Panc1 (cell line): ENCODE measurements at regions not wholly inside any gene's neighbourhood (a gene's known extent, or its start where the extent isn't known, plus 50 kb on each side); places are given as distances from the start of the nearest gene placed in this dataset.

Source experiments
- ATAC-seq: fragments of 200-7000 bp; cut with Tn5 transposase; 2 replicates; pipeline ENCODE4 v1.9.1; 2020; ENCODE audit warnings: mild to moderate bottlenecking, moderate library complexity
- BruUV-seq: library from RNA; stranded (reverse); fragments of 400-500 nt; replicated peaks from 2 replicates; lab custom pipeline; 2021; lab: Mats Ljungman, UMichigan
- CTCF ChIA-PET: fragments of 300-600 bp; sonication (Branson Sonifier 250); formaldehyde crosslinking; loops from one replicate; lab custom pipeline; 2022; ENCODE audit warnings: antibody characterized with exemption; lab: Charles Lee
- POLR2A ChIA-PET: fragments of 300-600 bp; sonication (Branson Sonifier 250); formaldehyde crosslinking; loops from one replicate; lab custom pipeline; 2022; ENCODE audit warnings: antibody characterized with exemption; lab: Charles Lee
- DNase-seq: peaks from one replicate; pipeline ENCODE4 v3.0.0-alpha.2; 2010; ENCODE audit warnings: low read depth, low spot score
- H3K27ac ChIP-seq: 2 replicates; pipeline ENCODE4 v1.5.1; 2011; ENCODE audit warnings: mild to moderate bottlenecking, low read length, inconsistent platforms
- H3K27me3 ChIP-seq: fragments of 200-500 bp; sonication (Bioruptor generic); 2 replicates; pipeline ENCODE4 v1.6.0; 2014; ENCODE audit warnings: low read length, inconsistent platforms; ENCODE audit not compliant: control insufficient read depth, insufficient read depth
- H3K36me3 ChIP-seq: fragments of 200-500 bp; sonication (Bioruptor generic); 2 replicates; pipeline ENCODE4 v1.5.1; 2014; ENCODE audit warnings: inconsistent platforms, mild to moderate bottlenecking, low read length, moderate library complexity; ENCODE audit not compliant: control insufficient read depth, insufficient read depth
- H3K4me1 ChIP-seq: 2 replicates; pipeline ENCODE4 v1.5.1; 2011; ENCODE audit warnings: inconsistent platforms, mild to moderate bottlenecking, low read length, moderate library complexity; ENCODE audit not compliant: control insufficient read depth, insufficient read depth
- H3K4me3 ChIP-seq, 2 experiments: 2 replicates each; pipeline ENCODE4 v1.5.1; 2011 to 2012; ENCODE audit warnings: low read depth in 2 of 2, low read length in 2 of 2, mild to moderate bottlenecking in 2 of 2, inconsistent platforms in 1 of 2, moderate library complexity in 1 of 2
- H3K9me3 ChIP-seq: fragments of 200-500 bp; sonication (Bioruptor generic); 2 replicates; pipeline ENCODE4 v1.5.1; 2014; ENCODE audit warnings: low read depth, mild to moderate bottlenecking, inconsistent platforms, low read length, moderate library complexity; ENCODE audit not compliant: control insufficient read depth, insufficient read depth
- CTCF ChIP-seq: fragments of 450-650 bp; IDR thresholded peaks from 2 replicates; pipeline ENCODE4 v1.5.1; 2017; ENCODE audit warnings: mild to moderate bottlenecking
- POLR2AphosphoS5 ChIP-seq: IDR thresholded peaks from 2 replicates; pipeline ENCODE4 v1.6.1; 2012; ENCODE audit warnings: mild to moderate bottlenecking, low read depth, low read length, moderate library complexity
- REST ChIP-seq, 2 experiments: IDR thresholded peaks; 2 replicates each; pipeline ENCODE4 v1.6.1; 2011 to 2012; ENCODE audit warnings: low read depth in 2 of 2, control low read depth in 1 of 2, low read length in 1 of 2, mild to moderate bottlenecking in 1 of 2, moderate library complexity in 1 of 2; ENCODE audit not compliant: insufficient read depth in 1 of 2
- SIN3A ChIP-seq: IDR thresholded peaks from 2 replicates; pipeline ENCODE4 v1.6.1; 2012; ENCODE audit warnings: low read depth, mild to moderate bottlenecking, low read length, moderate library complexity, borderline replicate concordance; ENCODE audit not compliant: insufficient read depth
- TCF7L2 ChIP-seq: IDR thresholded peaks from 2 replicates; pipeline ENCODE4 v1.6.1; 2011; ENCODE audit warnings: mild to moderate bottlenecking, low read depth, low read length, inconsistent platforms
- in situ Hi-C: cut with HindIII; loops from 2 replicates; pipeline ENCODE4 v1.10.0; 2016; ENCODE audit warnings: low sequenced_read_pairs, low pct_unique_long_range_greater_than_20kb
- intact Hi-C: fragments of 100-400 bp; cut with micrococcal nuclease; formaldehyde crosslinking; loops from one replicate; pipeline ENCODE4 v1.10.0; 2022; ENCODE audit not compliant: unreplicated experiment

DNA sequence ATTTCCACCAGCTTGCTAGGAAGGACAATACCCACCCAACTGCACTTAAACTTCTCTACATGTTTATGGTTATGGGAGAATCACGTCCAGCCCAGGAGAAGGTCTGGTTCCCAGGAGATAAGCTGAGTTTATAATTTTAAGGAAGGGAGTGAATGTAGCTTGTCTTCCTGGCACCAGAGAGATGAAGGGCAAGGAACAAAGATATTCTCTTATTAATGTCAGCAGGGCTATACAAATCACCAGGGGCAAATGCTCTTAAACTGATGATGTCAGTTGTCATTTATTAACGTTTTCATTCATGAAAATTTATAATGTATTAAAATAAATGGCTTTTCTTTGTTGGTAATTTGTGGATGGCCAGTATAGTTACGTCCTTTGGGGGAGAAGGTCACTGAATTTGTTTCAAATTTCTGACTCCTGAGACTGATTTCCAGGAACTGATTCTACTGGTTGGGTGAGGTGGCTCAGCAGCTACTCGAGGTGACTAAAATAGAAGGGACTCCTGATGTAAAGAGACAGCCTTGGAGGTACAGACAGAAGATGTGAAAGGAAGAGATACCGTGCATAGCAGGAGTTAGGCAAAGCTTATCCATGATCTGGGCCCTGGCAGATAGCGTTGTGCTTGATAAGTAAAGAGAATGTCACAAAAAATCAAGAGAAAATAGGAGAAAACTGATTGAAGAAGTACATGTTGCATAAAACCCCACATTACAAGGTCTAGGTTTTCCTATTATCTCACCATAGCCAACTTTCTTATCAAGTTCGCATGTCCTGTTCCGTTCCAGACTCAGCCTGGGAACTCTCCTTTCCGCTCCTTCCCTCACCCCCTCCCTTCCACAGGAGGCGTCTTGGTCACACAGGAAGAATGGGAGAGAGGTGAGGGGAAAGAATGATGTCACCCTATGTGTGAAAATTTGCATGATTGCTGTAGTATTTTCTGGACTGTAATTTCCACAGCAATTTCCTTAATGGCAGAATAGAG is 367.1 kb upstream of the FAR2 start:
- ATAC-seq: no peak
- no peak for DNase-seq
- Histone ChIP-seq H3K36me3 (no peaks in the 10 kb centered on the region), H3K27me3 (no peaks in the 10 kb centered on the region), H3K4me3 (no peak overlapping the region), H3K4me1 (no peaks in the 10 kb centered on the region), H3K9me3 (no peaks in the 10 kb centered on the region), H3K27ac (no peak overlapping the region)
- in situ Hi-C loops: no loop called here
- no TSS peak for BruUV-seq
- ChIA-PET CTCF (no interaction called here), POLR2A (no interaction called here)
- intact Hi-C loops: no loop called here
- no peak for TF ChIP-seq POLR2AphosphoS5
- no peak for TF ChIP-seq REST (IDR thresholded peaks at IDR 0.05; ENCODE audit: insufficient read depth in 1 of 2, low read depth in 2 of 2, low read length in 1 of 2)
- TF ChIP-seq CTCF: no peak
- no peak for TF ChIP-seq TCF7L2
- no peak for TF ChIP-seq SIN3A

DNA sequence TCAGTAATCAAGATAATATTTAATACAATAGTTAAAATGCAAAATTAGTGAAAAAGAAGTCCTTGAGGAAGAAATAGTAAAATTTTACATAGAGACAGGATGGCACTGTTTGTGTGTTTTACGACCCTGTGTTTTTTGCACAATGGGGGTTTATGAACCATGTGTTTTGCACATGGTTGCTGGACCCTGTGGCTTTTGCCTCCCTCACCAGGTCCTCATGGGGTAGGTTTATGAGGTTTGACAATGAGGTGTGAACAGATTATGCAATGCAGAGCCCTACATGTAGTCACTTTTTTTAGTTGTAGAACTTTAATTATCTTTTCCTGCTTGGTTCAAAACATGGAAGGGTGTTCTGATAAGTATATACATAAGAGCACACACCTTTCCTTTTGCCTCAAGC is 366.3 kb upstream of the FAR2 start:
- DNase-seq: no peak
- BruUV-seq: no TSS peak
- no peak for ATAC-seq
- no peak for TF ChIP-seq POLR2AphosphoS5
- TF ChIP-seq SIN3A: no peak
- no peak for TF ChIP-seq REST (IDR thresholded peaks at IDR 0.05; ENCODE audit: insufficient read depth in 1 of 2, low read depth in 2 of 2, low read length in 1 of 2)
- no peak for TF ChIP-seq CTCF
- no peak for TF ChIP-seq TCF7L2
- no peaks in the 10 kb centered on the region for H3K9me3 ChIP-seq
- H3K4me1 ChIP-seq: no peaks in the 10 kb centered on the region
- ChIA-PET POLR2A (no interaction called here), CTCF (no interaction called here)
- intact Hi-C loops: no loop called here
- H3K27me3 ChIP-seq: no peaks in the 10 kb centered on the region
- in situ Hi-C loops: no loop called here
- H3K4me3 ChIP-seq: no peak overlapping the region
- H3K36me3 ChIP-seq: no peaks in the 10 kb centered on the region
- H3K27ac ChIP-seq: no peak overlapping the region
